H1 (cell line): ENCODE measurements at regions not wholly inside any gene's neighbourhood (a gene's known extent, or its start where the extent isn't known, plus 50 kb on each side); places are given as distances from the start of the nearest gene placed in this dataset.

ENCODE experiments used
- CEBPB ChIP-seq: IDR thresholded peaks from 2 replicates; pipeline ENCODE4 v1.6.1; 2012; ENCODE audit warnings: low read depth, low read length

DNA sequence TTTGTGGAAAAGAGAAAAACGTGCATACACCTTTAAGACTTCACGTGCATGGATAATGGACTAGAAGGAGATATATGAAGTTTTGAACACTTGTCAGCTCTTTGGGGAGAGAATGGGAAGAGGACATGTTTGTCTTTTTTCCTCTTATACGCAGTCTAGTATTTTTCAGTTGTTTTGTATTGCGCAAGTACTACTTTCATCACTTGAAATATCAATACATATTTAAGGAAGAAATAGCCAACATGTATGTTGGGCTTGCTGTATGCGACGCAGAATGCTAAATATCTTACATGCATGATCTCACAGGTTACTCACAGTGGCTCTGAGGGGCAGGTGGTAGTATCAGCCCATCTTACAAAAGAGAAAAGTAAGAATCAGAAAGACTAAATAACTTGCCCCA lies 176.5 kb upstream of the RUNX1 start (continued):
- TF ChIP-seq CEBPB = peak; percentile 39; the same call in 1 of the 2 replicates
